Amniotic epithelial cell (primary cell): ENCODE measurements at regions not wholly inside any gene's neighbourhood (a gene's known extent, or its start where the extent isn't known, plus 50 kb on each side); places are given as distances from the start of the nearest gene placed in this dataset.

Experiments used
- DNase-seq: peaks from one replicate; pipeline ENCODE4 v3.0.0-alpha.2; 2010; ENCODE audit warnings: low read depth

GRCh38 chr12:3959799-3960560 is 86.8 kb upstream of the PARP11 start:
- DNase-seq: no peak

GRCh38 chr12:3958534-3958933 is 85.3 kb upstream of the PARP11 start:
- DNase-seq: no peak

DNA sequence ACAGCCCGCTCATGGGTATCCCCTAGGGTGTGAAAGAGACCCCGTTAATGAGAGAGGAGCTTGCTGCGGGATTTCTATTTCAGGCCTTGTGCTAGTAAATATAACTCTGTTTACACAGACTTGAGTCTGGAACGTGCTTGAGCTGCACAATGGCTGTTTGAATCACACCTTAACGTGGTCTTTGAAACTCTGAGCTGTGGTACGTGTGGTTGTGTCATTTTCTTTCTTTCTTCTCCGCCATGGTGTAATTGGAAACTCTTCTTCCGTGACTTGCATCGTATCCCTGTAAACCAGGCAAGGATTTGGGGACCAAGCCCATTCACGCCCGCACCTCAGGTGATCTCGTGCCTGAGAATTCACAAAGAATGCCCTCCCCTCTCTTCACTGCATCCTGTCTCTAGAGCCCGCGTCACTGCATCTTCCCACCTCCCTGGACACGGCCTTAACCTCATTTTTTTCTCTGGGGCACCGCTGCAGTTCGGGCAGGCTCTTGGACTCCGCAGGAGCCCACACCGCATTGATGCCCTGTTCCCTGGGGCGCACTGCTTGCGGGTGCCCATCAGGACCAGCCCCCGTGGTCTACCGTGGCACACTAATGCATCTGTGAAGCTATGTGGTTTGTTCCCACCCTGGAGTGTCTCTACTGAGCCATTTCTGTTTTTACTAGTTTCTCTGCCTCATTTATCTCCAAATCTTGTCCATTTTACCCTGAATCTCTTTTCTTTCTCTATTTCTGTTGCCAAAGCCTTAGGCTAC is 78.4 kb upstream of the PARP11 start:
- DNase-seq: no peak

DNA sequence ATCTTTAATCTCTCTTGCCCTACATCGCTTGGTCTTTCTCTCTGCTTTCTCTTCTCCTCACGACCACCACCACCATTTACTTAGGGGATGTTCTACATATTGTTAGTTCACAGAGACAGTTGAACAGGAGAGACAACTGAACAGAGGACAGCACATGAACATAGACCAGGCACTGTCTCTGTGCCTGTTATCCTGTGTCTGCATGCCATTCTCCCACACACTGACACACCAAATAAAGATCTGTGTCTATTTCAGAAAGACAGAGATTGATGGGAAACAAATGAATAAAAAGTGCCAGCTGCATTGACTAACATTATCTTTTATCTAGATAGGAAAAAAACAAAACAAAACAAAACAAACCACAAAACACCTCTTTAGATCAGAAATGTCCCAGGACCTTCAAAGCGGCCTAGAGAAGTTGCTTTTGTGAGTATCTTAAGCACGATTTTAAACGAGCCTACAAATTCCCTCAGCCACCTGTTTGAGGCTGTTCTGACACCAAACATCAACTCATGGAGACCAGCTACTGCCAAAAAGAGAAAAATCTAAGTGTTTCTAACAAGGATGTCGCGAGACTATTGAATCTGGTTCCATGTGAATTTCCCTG is 77.6 kb upstream of the PARP11 start:
- no peak for DNase-seq

DNA sequence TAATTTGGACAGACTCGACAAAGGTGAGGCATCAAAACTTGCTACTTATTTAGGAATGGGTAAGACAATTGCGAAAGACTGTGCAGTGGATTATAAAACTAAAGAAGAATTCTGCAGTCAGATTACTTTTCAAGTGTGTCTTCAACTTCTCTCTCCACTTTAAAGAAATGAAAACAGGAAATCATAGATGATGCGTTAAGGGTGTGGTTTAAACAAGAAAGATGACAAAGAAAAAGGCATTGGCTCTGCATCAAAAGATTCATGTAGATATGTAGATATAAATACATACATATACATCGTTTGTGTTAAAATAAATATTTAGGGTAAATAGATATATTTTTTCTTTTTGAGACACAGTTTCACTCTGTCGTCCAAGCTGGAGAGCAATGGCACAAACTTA is 74.6 kb upstream of the PARP11 start:
- DNase-seq: no peak

- no peak for DNase-seq
These were observed 72.5 kb upstream of the PARP11 start for GRCh38 chr12:3945671-3946070.

- DNase-seq: no peak
These were observed 71.4 kb upstream of the PARP11 start for GRCh38 chr12:3944620-3945019.

DNA sequence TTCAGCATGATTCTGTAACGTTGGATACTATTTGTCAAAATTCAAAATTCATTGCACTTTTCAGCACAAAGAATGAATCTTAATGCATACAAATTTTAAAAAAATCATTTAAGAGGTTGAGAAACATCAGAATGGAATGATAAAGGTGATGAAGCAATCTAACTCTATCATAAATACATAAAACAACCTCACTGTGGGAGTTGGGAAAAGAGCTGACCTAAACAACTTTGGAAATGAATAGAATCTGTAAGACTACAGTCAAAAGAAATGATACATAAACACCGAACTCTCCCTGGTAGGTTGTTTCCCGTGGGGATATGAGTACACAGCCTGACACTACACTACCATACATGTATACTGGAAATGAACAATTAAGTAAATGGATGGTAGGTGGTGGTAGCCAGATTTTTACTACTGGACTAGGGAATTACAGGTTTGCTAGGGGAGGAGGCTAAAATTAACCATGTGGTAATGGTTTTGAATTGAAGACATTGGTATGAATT is 64.9 kb upstream of the PARP11 start:
- no peak for DNase-seq

GRCh38 chr12:3935078-3935477 is 61.9 kb upstream of the PARP11 start:
- DNase-seq: no peak

DNA sequence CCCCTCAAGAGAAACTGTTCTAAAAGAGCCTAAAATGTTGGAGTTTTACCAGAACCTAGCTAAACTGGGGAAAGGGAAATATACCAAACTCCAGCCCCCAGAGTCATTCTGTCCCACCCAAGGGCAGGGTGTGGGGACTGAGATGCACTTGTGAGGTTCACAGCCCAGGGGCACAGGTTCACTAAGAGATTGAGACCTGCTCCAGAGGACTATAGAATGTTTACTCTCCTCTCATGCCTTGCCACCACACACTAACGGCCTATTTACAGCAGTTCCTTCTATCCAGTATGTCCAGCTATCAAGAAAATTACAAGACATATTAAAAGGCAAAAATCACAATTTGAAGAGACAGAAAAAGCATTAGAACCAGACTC is 60.6 kb upstream of the PARP11 start:
- DNase-seq: no peak

DNA sequence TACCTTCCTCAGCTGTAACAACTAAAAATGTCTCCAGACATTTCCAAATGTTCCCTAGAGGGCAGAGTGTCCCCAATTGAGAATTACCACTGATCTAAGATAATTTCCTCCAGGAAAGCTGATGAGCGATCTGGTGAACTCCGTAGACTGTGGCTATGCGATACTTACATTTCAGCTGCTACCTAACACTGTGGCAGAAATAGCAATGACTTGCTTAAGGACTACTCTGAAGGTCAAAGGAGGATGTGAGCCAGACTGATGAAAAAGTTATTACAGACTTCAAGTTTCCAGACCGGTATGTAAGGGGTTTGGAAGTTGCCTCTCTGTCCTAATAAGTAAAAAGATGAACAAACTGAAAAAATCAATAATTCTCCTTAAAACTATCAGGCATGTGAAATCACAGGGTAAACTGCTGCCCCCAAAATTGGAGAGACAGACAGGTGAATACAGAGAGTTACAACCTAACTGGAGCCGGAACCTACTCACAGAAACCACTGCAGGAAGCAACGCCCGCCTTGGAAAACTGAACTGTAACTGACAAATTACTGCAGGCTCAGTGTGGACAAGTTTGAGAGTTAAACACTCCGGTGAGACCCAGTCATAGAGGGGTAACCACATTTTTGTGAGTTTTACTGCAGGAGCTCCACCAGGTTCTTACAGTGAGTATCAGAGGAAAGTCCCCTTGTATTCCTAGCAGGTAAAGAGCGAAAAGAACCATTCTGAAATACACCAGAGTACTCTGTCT is 60.0 kb upstream of the PARP11 start:
- DNase-seq: no peak

GRCh38 chr12:3931776-3932175 is 58.6 kb upstream of the PARP11 start:
- no peak for DNase-seq

DNA sequence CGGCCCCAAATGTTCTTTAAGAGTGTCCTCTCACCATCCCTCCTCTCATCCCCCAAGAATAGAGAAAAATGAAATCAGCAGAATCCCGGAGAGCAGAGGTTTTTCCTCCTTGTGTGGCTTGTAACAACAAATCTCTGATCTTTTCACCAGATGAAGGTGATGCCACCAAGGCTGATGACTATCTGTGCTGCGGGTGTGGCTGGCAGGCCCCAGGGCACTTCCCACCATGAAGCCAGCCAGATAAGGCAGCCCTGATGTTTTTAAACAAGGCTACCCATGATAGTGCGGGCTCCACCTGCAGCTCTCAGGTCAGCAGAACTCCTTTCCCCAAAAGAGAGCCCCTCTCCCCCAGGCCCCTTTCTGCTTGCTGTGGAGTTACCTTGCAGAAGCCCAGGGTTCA is 58.0 kb upstream of the PARP11 start:
- DNase-seq: no peak

GRCh38 chr12:3929875-3930615 is 56.8 kb upstream of the PARP11 start:
- DNase-seq: no peak

- no peak for DNase-seq
These were observed 55.5 kb upstream of the PARP11 start for GRCh38 chr12:3928538-3929184.

GRCh38 chr12:3925621-3926020 is 52.4 kb upstream of the PARP11 start:
- no peak for DNase-seq

- no peak for DNase-seq
These were observed 51.6 kb upstream of the PARP11 start for GRCh38 chr12:3924761-3925160.

GRCh38 chr12:3923021-3923420 is 49.8 kb upstream of the PARP11 start:
- DNase-seq: no peak
